PFSK-1 (cell line): ENCODE measurements at regions not wholly inside any gene's neighbourhood (a gene's known extent, or its start where the extent isn't known, plus 50 kb on each side); places are given as distances from the start of the nearest gene placed in this dataset.

Source experiments
- FOXP2 ChIP-seq: optimal IDR thresholded peaks from 2 replicates; pipeline ENCODE3; 2011; ENCODE audit warnings: borderline replicate concordance, control low read depth, inconsistent platforms; ENCODE audit not compliant: insufficient read depth; ENCODE audit errors: extremely low read length, extremely low read depth
- POLR2AphosphoS5 ChIP-seq: IDR thresholded peaks from 2 replicates; pipeline ENCODE4 v1.6.1; 2012; ENCODE audit warnings: low read depth, mild to moderate bottlenecking, control low read depth, low read length, moderate library complexity
- REST ChIP-seq, 2 experiments: IDR thresholded peaks; 2 replicates each; pipeline versions ENCODE4 v1.6.1 to v1.8.0; 2011 to 2012; ENCODE audit warnings: low read depth in 2 of 2, low read length in 2 of 2, control low read depth in 1 of 2, inconsistent platforms in 1 of 2, mild to moderate bottlenecking in 1 of 2, moderate library complexity in 1 of 2; ENCODE audit not compliant: insufficient read depth in 1 of 2
- SIN3A ChIP-seq: IDR thresholded peaks from 2 replicates; pipeline ENCODE4 v1.6.1; 2012; ENCODE audit warnings: mild to moderate bottlenecking, low read length, moderate library complexity, borderline replicate concordance; ENCODE audit not compliant: insufficient read depth
- TAF1 ChIP-seq: IDR thresholded peaks from 2 replicates; pipeline ENCODE4 v1.6.1; 2012; ENCODE audit warnings: low read length, control low read depth, borderline replicate concordance; ENCODE audit not compliant: insufficient read depth

DNA sequence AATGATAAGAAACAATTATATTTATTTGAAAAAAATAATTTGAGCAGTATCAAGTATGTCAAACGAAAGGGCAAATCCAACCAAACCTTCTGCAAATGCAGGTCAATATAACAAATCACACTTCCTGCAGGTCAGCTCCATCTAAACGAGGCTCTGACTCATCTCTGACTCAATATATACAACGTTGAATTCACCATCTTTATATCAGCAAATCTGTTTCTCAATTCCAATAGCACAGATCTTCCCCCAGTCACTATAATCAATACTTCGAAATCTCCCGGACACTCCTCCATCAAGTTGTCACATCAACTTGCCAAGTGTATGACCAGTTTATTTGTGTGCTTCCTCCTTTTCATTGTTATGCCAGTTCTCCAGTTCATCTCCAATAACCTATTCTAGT is 388.9 kb downstream of the ZEB2 start:
- TF ChIP-seq FOXP2 (no peak), REST (IDR thresholded peaks at IDR 0.05; ENCODE audit: insufficient read depth in 1 of 2, low read depth in 2 of 2, low read length in 2 of 2) (no peak), POLR2AphosphoS5 (no peak), TAF1 (no peak), SIN3A (no peak)

GRCh38 chr2:144130551-144130950 is 389.4 kb downstream of the ZEB2 start:
- no peak for TF ChIP-seq FOXP2
- TF ChIP-seq SIN3A, result no peak
- no peak for TF ChIP-seq REST (IDR thresholded peaks at IDR 0.05; ENCODE audit: insufficient read depth in 1 of 2, low read depth in 2 of 2, low read length in 2 of 2)
- no peak for TF ChIP-seq TAF1
- TF ChIP-seq POLR2AphosphoS5, result no peak

DNA sequence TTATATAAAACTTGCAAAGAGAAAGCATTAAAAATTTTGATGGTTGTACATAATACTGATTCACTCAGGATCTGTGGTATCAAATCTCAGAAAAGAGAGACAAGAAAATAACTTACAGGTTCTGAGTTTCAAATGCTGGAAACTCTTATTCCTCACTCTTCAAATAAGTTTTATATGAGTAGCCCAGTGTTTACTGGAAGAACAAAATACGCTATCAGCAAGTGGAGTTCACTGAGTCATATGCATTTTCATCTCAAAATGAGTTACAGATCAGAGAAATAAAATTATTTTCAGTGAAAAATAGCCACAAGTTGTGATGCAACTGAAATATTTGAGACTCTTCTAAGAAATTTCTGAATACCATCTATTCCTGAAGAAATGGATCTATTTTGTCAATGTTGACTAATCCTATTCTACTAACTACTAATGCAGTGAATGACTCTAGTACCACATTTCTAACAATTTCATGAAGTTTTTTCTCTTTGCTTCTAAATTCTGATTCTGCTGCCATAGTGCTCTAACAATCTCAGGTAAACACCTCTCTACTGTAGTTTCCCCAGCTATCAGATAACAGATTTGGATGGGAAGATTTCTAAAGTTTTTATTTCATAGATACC is 391.7 kb downstream of the ZEB2 start:
- no peak for TF ChIP-seq REST (IDR thresholded peaks at IDR 0.05; ENCODE audit: insufficient read depth in 1 of 2, low read depth in 2 of 2, low read length in 2 of 2)
- TF ChIP-seq SIN3A, result no peak
- TF ChIP-seq POLR2AphosphoS5, result no peak
- no peak for TF ChIP-seq TAF1
- TF ChIP-seq FOXP2, result no peak

GRCh38 chr2:144127693-144128092 is 392.2 kb downstream of the ZEB2 start:
- no peak for TF ChIP-seq REST (IDR thresholded peaks at IDR 0.05; ENCODE audit: insufficient read depth in 1 of 2, low read depth in 2 of 2, low read length in 2 of 2)

DNA sequence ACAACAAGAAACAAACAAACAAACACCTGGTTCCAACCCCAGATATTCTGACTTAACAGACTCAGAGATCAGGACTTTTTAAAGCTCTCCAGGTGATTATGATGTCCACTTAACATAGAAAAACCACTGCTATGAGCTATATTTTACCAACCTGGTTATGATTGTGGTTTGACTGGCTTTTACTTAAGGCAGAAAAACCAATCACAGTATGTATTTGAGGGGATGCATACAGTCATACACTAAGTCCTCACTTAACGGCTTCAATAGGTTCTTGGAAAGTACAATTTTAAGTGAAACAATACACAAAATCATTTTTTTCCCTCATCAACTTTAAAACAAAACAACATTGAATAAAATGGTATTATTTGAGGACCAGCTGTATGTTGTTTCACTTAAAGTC is 393.6 kb downstream of the ZEB2 start:
- TF ChIP-seq SIN3A, result no peak
- TF ChIP-seq TAF1, result no peak
- TF ChIP-seq REST (IDR thresholded peaks at IDR 0.05; ENCODE audit: insufficient read depth in 1 of 2, low read depth in 2 of 2, low read length in 2 of 2), result no peak
- TF ChIP-seq POLR2AphosphoS5, result no peak
- no peak for TF ChIP-seq FOXP2
